Small intestine (tissue), 7 donors: ENCODE measurements at regions not wholly inside any gene's neighbourhood (a gene's known extent, or its start where the extent isn't known, plus 50 kb on each side); places are given as distances from the start of the nearest gene placed in this dataset.

Source experiments
- DNase-seq, 2 donors: peaks; one replicate each; pipeline versions ENCODE4 v3.0.0 to v3.0.0-alpha.2; 2013
- FAIRE-seq: peaks from 2 replicates; lab custom pipeline; 2012; peaks lifted over from hg19 to GRCh38; lab: Jason Lieb, UNC
- H3K27ac ChIP-seq, 3 donors: one replicate each; pipeline ENCODE4 v1.5.1; 2013; ENCODE audit warnings: low read length in 2 of 3, mild to moderate bottlenecking in 2 of 3, control low read depth in 1 of 3, inconsistent platforms in 1 of 3, low read depth in 1 of 3, moderate library complexity in 1 of 3
- H3K27me3 ChIP-seq, 3 donors: one replicate each; pipeline ENCODE4 v1.6.1; 2013; ENCODE audit warnings: low read length in 3 of 3, inconsistent platforms in 1 of 3; ENCODE audit not compliant: control insufficient read depth in 3 of 3, insufficient read depth in 3 of 3
- H3K36me3 ChIP-seq, 3 donors: one replicate each; pipeline ENCODE4 v1.6.1; 2013; ENCODE audit warnings: low read length in 3 of 3, inconsistent platforms in 1 of 3, low read depth in 1 of 3, mild to moderate bottlenecking in 1 of 3, moderate library complexity in 1 of 3; ENCODE audit not compliant: control insufficient read depth in 3 of 3, insufficient read depth in 2 of 3
- H3K4me1 ChIP-seq, 3 donors: one replicate each; pipeline ENCODE4 v1.6.1; 2013; ENCODE audit warnings: low read length in 2 of 3, inconsistent platforms in 1 of 3, low read depth in 1 of 3, mild to moderate bottlenecking in 1 of 3, moderate library complexity in 1 of 3; ENCODE audit not compliant: control insufficient read depth in 3 of 3, insufficient read depth in 2 of 3
- H3K4me3 ChIP-seq, 3 donors: one replicate each; pipeline ENCODE4 v1.5.1; 2013; ENCODE audit warnings: low read length in 3 of 3, control low read depth in 1 of 3, inconsistent platforms in 1 of 3, low read depth in 1 of 3, mild to moderate bottlenecking in 1 of 3, moderate library complexity in 1 of 3
- H3K9me3 ChIP-seq, 2 donors: one replicate each; pipeline ENCODE4 v1.6.1; 2013; ENCODE audit warnings: low read depth in 1 of 2, low read length in 1 of 2; ENCODE audit not compliant: control insufficient read depth in 2 of 2, insufficient read depth in 1 of 2
- WGBS, 3 donors: extraction: QIAGEN DNeasy Blood & Tissue Kit; methylation state at CpG; one replicate each; pipeline ENCODE4 v1.1.7; 2013; 5-methylcytosine and 5-hydroxymethylcytosine counted together
- donor health status: healthy with polysubstance abuse.
- donor health status: control.
- donor health status: control.
- donor health status: Bipolar disorder and iron deficiency.
- donor health status: healthy.

DNA sequence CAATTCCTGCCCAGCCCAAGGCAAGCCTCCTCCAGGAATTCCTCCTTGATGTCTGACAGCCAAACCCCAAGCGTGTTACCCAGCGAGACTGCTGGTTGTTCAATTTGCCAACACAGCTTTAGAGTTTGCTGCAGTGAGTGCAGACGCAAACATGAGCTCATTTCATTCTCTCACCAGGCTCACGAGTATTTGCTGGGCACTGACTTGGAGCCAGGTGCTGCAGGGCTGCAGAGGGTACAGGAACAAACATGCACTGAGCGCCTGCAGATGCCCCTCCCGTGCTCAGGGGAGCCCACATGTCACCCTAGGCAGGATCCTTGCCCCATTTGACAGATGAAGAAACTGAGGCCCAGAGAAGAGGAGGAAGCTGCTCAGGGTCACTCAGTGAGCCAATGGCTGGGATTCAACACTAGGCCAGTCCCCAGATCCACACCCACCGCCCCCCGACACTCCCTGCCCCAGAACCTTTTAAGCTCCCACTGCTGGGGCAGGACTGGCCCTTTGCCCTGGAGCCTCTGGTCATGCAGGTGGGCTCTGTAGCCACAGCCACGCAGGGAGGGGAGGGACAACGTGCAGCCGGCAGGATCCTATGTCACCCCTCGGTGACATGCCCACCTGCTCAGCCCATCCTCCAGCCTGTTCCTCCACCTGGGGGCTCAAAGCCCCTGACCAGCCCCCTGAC is 363.7 kb downstream of the MATN1 start:
- DNase-seq (no peak), FAIRE-seq (no peak)
- no peaks in the 10 kb centered on the region for H3K4me1 ChIP-seq
- H3K9me3 ChIP-seq = no peaks in the 10 kb centered on the region
- no peaks in the 10 kb centered on the region for H3K36me3 ChIP-seq
- H3K4me3 ChIP-seq = no peak overlapping the region
- WGBS, 3 donors = 52 to 66% (median 59%) methylated on average over 11 to 12 of the region's 12 CpGs
- H3K27me3 ChIP-seq = peaks cover 0 to 23% (median 0%) of the 10 kb centered on the region in 3 donors
- no peak overlapping the region for H3K27ac ChIP-seq

DNA sequence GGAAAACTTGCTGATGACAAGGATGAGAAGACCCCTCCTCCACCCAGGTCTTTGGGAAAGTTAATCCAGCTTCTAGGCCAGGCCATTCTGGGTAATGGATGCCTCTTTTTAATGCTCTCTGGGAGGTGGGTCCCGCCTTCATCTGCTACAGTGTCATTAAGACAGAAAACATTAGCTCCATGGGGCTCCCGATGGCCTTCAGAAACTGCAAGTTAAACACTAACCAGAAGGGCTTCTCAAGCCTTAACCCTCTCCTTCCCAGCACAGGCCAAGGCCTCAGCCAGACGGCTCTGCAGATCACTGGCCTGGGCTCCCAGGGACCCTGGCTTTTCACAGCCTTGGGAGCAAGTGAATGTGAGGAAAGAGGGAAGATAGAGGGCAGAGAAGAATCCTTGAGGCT is 364.9 kb downstream of the MATN1 start:
- Histone ChIP-seq H3K27ac (no peak overlapping the region), H3K9me3 (no peaks in the 10 kb centered on the region), H3K27me3 (peaks cover 0 to 23% (median 0%) of the 10 kb centered on the region in 3 donors), H3K36me3 (no peaks in the 10 kb centered on the region), H3K4me3 (no peak overlapping the region), H3K4me1 (no peaks in the 10 kb centered on the region)
- peak in 1 of 2 donors; percentile 44 for DNase-seq
- WGBS, 3 donors = 17 to 27% (median 25%) methylated on average over 3 of the region's 3 CpGs
- FAIRE-seq = no peak

DNA sequence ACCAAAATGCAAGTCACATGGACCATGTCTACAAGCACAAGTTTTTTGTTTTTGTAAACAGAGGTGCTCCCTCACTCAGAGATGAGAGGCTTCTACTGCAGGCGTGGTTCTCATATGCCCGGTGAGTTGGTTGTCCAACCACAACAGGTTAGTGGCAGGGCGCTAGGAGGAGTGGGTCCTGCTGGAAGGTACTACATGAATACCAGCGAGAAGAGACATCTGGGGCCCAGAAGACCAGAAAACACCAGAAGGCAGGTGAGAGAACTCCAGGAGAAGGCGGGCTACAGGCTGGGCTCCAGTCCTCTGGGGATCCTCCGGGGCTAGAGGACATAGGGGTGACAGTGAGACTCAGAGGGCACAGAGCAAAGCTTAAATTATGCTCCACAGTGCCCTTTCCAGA is 366.5 kb downstream of the MATN1 start:
- H3K9me3 ChIP-seq = no peaks in the 10 kb centered on the region
- H3K27me3 ChIP-seq = peaks cover 0 to 18% (median 0%) of the 10 kb centered on the region in 3 donors
- WGBS, 3 donors = 82 to 89% (median 87%) methylated on average over 6 of the region's 6 CpGs
- H3K27ac ChIP-seq = no peak overlapping the region
- DNase-seq (no peak), FAIRE-seq (no peak)
- H3K36me3 ChIP-seq = no peaks in the 10 kb centered on the region
- no peak overlapping the region for H3K4me3 ChIP-seq
- no peaks in the 10 kb centered on the region for H3K4me1 ChIP-seq

DNA sequence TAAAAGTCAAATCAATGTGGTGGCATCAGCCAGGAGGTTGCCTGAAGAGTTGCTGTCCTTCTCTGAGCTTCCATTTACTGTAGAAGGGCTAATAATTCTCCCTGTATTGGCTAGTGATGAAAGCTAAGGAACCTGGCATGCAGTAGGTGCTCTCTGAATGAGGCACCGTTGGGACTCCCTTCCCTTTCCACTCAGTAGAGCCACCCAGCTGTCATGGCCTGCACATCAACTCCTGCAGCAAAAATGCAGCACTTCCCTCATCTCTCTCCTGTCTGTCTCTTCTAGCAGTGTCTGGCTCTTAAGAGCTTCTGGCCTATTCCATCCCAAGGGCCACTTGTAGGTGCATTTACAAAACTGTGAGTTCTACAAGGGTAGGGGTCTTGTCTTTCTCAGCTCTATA is 369.0 kb downstream of the MATN1 start:
- Histone ChIP-seq H3K9me3 (no peaks in the 10 kb centered on the region), H3K4me3 (no peak overlapping the region), H3K27me3 (peaks cover 0 to 15% (median 0%) of the 10 kb centered on the region in 3 donors), H3K27ac (no peak overlapping the region), H3K36me3 (no peaks in the 10 kb centered on the region), H3K4me1 (no peaks in the 10 kb centered on the region)
- WGBS, 3 donors = 0 to 14% (median 0%) methylated on average over 1 of the region's 1 CpG
- FAIRE-seq = no peak
- no peak for DNase-seq

DNA sequence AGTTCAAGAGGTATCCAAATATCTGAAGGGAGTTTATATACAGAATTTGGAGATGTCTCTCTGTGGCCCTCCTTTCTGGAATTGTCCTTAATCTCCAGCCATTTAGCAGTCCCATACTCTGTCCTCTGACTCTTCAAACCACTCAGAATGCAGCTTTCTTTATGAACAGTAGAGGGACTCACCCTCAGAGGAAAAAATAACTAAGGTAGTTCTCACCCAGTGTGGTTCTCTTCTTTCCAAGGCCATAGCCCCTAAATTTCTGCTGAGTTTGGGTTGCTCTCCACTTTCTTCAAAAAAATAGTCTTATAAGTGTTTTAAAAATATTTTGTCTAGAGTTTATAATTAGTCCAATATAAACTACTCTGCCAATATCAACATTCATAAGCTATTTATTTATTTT is 369.7 kb downstream of the MATN1 start:
- H3K36me3 ChIP-seq = no peaks in the 10 kb centered on the region
- H3K27ac ChIP-seq = no peak overlapping the region
- H3K4me3 ChIP-seq = no peak overlapping the region
- DNase-seq (no peak), FAIRE-seq (no peak)
- no peaks in the 10 kb centered on the region for H3K9me3 ChIP-seq
- no peaks in the 10 kb centered on the region for H3K4me1 ChIP-seq
- peaks cover 0 to 12% (median 0%) of the 10 kb centered on the region in 3 donors for H3K27me3 ChIP-seq

DNA sequence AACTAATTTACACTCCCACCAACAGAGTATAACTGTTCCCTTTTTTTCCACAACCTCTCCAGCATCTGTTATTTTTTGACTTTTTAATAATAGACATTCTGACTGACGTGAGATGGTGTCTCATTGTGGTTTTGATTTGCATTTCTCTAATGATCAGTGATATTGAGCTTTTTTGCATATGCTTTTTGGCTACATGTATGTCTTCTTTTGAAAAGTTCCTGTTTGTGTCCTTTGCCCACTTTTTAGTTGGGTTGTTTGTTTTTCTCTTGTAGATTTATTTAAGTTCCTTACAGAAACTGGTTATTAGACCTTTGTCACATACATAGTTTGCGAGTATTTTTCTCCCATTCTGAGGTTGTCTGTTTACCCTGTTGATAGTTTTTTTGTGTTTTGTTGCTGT is 375.2 kb downstream of the MATN1 start:
- 85 to 91% (median 87%) methylated on average over 2 of the region's 2 CpGs for WGBS, 3 donors
- Histone ChIP-seq H3K27me3 (peaks cover 0 to under 1% (median under 1%) of the 10 kb centered on the region in 3 donors), H3K4me1 (no peaks in the 10 kb centered on the region), H3K27ac (no peak overlapping the region), H3K4me3 (no peak overlapping the region), H3K9me3 (no peaks in the 10 kb centered on the region), H3K36me3 (no peaks in the 10 kb centered on the region)
- FAIRE-seq (no peak), DNase-seq (no peak)

DNA sequence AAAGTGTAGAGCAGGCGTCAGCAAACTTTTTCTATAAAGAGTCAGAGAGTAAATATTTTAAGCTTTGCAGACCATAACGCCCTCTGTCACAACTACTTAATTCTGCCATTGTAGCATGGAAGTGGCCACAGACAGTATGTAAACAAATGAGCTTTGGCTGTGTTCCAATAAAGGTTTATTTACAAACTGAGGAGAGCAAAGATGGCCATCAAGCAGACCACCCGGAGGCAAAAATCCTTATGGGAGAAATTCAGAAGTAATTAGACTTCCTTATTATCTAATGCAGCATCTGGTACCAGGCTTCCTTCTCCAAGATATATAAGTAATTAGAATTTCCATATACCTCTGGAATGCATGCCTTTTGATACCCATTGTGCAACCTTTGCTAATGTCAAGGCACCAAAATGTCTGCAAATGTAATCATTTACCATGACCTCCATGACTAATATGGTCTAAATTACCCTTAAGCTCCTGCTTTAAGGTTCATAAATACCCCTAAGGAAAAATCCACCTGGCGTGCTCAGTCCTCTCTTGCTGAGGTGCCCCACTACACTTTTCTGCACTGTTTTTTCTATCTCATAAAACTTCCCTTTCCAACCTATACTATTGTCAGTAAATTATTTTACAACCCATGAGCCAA is 377.8 kb downstream of the MATN1 start:
- FAIRE-seq (no peak), DNase-seq (peak in 1 of 2 donors; percentile 48)
- H3K4me3 ChIP-seq = no peak overlapping the region
- H3K36me3 ChIP-seq = no peaks in the 10 kb centered on the region
- WGBS, 3 donors = 29 to 38% (median 35%) methylated on average over 4 of the region's 4 CpGs
- H3K9me3 ChIP-seq = peaks cover 0 to 3% of the 10 kb centered on the region in 2 donors
- no peak overlapping the region for H3K27ac ChIP-seq
- peaks cover 0 to 17% (median 6%) of the 10 kb centered on the region in 3 donors for H3K27me3 ChIP-seq
- H3K4me1 ChIP-seq = no peaks in the 10 kb centered on the region

DNA sequence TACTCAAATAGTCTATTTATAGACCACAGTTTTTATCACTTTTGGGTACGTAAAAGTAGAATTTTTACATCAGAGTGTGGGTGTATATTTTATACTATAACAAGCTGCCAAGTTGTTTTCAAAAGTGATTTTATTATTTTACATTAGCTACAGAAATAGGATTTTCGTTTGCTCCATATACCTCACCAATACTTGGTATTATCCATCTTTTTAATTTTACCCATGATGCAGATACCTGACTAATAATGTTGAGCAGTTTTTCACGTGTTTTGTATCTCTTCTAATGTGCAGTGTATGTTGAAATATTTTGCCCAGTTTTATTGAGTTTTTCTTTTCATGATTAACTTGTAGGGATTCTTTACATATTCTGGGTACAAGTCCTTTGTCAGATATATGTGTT is 379.8 kb downstream of the MATN1 start:
- 34 to 45% (median 41%) methylated on average over 3 of the region's 3 CpGs for WGBS, 3 donors
- DNase-seq = no peak
- Histone ChIP-seq H3K36me3 (no peaks in the 10 kb centered on the region), H3K27ac (no peak overlapping the region), H3K4me1 (no peaks in the 10 kb centered on the region), H3K9me3 (peaks cover 0 to 3% of the 10 kb centered on the region in 2 donors), H3K27me3 (peaks cover 0 to 19% (median 11%) of the 10 kb centered on the region in 3 donors), H3K4me3 (no peak overlapping the region)
- FAIRE-seq = no peak
